NCI-H2227 (cell line): ENCODE measurements at regions not wholly inside any gene's neighbourhood (a gene's known extent, or its start where the extent isn't known, plus 50 kb on each side); places are given as distances from the start of the nearest gene placed in this dataset.
"Not testable (repeated sequence)": the region's sequence is repeated elsewhere in the genome, so short reads cannot be mapped to it uniquely, and the experiment has no call there.

Experiments used
- DNase-seq: peaks from one replicate; lab custom pipeline; 2025; ENCODE audit not compliant: unreplicated experiment; lab: John Stamatoyannopoulos, UW

DNA sequence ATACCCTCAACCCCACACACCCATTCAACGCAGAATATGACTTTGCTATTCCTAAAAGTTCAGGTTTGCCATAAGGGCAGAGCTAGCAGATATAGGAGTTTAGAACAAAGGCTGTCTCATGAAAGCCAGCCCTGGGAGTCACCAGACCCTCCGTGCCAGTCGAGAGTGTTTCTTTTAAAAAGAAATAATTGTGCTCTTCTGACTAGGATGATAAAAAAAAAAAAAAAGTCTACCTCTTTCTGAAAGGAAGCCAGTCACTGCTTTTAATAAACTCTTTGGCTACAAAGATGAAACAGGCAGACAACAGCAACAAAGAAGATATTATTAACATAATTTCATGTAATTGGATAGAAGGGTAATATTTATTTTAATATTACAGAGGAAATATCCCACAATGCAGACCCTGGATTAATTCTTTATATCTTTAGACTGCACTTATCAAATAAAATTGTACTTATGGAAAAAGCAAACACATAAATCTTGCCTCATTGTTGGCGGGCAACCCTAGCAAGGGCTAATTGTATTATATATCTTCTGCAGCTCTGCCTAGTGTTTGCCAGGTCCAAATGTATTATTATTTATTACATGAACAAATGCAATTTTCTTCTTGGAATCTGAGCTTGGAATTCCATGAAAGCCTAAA, 277.5 kb upstream of the DYNLRB2 start:
- DNase-seq, result no peak

DNA sequence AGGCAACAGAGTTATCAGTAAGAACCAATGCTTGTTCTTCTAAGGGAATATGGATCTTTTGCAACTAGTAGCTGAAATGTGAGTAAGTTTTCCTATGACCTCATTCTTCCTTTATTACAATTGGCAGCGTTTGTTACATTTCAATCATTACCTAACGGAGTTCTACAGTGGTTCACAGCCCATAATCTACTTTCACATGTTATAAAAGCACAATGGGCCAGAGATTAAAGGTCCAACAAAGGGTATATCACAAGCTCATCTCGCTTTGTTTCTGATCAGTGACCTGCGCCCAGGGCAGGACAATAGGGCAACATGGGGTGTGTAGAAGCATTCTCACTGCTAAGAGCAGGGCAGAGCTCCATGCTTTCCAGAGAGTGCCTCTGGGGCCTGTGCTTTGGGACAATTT, 279.9 kb upstream of the DYNLRB2 start:
- no peak for DNase-seq

DNA sequence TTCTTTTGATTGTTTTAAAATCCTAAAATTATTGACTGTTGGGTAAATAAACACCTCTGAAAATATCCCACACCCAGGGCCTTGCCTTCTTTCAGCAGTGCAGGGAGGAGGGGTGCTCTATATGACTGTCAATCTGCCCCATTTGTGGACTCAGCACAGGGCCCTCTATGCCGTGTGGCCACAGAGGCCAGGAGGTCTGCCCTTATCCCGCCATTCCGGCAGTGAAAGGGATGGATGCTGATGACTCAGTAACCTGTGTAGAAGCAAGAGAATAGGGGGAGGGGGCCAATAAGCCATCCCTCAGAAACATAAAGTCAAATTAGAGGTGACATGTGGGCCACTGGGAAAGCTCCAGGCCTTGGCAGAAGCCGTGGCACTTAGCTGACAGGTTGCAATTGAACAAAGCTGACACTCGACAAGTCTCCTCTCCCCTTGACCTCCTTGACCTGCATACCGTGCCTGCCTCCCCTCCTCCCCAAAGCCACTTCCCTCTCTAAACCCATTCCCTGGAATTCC, 281.4 kb upstream of the DYNLRB2 start:
- no peak for DNase-seq

DNA sequence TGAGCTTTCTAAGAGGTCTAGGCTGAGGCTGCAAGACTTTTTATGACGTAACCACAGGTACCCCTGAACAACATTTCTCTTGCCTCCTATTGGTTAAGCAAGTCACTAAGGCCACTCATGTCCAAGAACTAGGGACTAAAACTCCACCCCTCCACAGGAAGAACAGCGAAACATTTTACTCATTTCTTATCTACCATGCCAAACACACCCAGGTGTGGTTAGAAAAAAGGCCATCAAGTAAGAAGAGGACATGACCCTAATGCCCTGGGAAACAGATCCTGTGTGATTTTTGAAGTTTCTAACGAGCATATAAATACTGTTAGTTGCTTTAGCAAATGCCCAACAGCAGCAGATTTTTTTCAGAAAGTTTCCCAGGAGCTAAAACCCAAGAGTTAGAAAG, 282.4 kb upstream of the DYNLRB2 start:
- DNase-seq, result no peak

DNA sequence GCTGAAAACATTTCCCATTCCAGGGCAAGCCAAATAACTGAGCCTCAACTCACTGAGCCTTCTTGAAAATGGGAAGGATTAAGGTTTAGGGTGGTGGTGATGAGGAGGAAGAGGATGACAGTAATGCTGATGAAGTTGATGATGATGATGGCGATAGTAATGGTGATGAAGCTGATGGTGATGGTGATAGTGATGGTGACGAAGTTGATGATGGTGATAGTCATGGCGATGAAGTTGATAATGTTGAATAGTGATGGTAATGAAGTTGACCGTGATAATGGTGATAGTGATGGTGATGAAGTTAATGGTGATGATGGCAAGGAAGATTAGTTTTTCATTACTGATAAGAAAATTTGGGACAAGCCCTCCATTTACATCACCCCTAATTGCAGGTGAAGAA, 285.8 kb upstream of the DYNLRB2 start:
- no peak for DNase-seq

DNA sequence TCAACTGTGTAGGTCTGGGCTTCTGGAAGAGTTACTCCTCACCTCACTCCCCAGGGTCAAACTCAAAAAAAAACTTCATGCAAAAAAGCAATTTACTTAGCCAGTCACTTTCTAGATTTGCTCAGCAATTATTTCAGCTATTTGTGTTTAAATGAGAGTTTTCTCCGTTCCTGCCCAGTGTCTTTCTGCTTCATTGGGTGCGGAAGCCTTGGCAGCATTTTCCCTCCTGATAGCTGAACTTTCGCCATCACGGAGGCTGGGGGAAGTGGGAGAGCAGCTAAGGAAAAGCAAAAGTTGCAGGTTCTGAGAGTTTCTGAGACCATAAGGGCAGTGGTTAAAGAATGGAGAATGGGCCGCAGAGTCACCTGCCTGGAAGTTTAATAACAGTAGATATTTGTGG, 287.1 kb upstream of the DYNLRB2 start:
- DNase-seq, result no peak

DNA sequence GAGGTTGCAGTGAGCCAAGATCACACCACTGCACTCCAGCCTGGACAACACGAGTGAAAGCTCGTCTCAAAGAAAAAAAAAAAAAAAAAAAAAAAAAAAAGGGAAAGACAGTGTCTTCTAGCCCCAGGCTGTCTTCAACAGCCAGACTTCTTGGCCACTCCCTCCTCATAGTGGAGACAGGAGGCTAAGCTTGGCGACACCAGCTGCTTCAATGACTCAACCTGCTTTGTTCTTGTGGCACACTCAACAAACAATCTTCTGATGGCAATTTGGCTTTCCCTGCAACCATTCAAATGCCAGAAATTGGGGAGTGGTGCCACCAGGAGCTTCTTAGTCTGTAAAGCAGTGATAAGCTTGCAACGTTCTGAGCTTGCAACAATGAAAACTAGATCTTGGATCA, 290.4 kb upstream of the DYNLRB2 start:
- DNase-seq, result no peak

DNA sequence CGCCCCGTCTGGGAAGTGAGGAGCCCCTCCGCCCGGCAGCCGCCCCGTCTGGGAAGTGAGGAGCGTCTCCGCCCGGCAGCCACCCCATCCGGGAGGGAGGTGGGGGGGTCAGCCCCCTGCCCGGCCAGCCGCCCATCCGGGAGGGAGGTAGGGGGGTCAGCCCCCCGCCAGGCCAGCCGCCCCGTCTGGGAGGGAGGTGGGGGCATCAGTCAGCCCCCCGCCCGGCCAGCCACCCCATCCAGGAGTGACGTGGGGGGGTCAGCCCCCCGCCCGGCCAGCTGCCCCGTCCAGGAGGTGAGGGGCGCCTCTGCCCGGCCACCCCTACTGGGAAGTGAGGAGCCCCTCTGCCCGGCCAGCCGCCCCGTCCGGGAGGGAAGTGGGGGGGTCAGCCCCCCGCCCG, 297.5 kb upstream of the DYNLRB2 start:
- DNase-seq, result not testable (repeated sequence)

DNA sequence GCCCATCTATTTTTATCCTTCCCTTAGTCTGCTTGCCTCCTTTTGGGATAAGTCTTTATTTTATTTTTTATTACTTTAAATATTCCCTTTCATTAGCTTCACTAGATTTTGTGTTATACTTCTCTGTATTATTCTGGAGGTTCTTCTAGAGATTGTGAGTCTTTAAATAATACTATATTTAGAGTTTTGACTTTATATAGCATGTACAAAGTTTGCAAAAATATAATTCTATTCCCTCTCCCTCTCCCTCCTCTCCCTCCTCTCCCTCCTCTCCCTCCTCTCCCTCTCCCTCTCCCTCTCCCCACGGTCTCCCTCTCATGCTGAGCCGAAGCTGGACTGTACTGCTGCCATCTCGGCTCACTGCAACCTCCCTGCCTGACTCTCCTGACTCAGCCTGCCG, 298.5 kb upstream of the DYNLRB2 start:
- DNase-seq, result not testable (repeated sequence)

DNA sequence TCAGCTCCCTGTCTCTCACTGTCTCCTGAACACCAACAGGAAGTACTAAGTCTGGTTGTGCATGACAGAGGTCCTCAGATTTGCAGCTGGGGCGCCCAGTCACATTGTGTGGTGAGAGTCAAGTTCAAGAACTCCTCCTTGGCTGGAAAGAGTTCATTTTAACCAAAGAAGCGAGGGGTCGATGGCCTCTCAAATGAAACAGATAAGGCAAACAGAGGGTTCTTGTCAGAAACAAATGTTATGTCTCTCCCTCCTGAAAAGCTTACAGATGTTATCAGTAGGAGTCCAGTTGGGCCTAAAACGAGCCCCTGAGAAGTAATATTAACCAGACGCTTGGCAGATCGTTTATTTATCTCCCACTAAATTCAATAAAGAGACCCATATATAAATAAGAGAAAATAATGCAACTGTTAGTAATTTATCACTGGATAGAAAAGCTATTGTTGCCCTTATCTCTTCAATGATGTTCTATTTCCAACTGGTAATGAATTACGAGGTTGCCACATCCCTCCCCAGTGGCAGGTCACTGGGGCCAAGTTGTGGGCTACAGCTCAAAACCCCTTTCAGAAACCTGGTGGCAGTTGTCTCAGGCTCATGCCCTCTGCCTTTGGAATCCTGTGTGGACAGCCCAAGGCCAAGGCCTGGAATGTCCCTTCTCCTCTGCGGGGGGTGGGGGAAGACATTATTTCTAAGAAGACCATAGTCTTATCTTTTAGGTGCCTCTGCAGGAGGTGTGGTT, 307.5 kb upstream of the DYNLRB2 start:
- no peak for DNase-seq

DNA sequence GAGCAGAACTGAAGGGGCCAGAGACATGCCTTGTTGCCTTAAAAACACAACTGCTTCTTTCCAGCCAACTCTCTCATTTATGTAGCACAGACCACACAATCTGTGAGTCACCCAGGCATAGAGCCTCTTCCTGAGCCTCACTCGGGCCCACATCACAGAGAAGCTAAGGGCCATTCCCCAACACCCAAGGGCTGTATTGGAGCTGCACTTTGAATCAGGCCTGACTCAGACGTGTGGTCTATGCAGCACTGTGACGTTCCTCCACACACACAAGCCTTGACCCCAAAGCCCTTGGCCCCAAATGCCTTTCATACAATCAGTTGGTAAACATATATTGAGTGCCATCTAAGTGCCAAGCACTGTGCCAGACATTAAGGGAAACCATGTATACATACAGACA, 308.9 kb upstream of the DYNLRB2 start:
- DNase-seq, result no peak

DNA sequence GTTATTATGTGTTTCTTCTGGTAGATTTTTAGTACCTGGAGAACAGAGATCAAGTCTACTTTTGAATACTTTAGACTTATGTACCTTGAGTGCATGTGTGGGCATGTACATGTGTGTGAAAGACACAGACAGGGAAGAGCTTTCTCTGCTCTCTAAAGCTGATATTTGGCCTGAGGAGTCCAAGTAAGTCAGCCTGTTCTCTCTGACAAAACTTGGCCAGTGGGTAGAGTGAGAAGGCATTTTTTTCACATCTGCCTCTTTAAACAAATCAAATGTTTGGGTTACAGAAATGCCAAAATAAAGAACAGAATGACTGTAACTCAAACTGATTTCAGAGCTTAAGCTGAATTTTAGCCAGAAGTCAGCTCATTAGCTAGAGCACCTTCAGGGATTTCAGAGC, 309.7 kb upstream of the DYNLRB2 start:
- no peak for DNase-seq

DNA sequence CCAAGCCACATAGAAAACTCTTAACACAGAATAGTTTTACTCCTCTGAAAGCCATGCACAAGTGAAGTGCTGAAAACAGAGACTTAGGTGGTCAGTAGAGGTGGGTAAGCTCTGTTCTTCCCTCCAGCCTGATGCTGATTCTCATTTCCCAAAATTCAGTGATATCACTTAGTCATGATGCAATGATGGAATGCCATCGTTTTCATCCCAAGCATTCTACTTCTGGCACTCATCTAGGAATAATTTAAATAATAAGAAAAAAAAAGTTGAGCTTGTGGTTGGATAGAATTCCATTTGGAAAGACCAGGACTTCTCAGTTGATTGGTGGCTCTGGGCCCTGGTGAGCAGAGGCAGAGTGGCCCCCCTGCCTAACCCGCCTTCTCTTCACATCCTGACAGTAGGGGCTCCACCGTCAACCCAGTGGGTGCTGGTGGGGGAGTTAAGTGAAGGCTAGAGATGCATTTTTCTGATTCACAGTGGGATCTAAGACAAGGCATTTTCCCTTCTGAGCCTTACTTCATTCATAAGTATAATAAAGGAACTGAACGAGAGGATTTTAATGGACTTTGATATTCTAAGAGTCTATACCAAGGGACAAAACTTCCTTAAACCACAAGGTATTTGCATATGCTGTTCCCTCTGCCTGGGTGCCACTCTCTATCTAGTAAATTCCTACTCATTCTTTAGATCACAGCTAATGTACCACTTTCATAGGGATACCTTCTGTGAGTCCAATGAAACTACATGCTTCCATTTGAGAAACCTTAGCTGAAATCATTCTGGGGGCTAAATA, 310.3 kb upstream of the DYNLRB2 start:
- no peak for DNase-seq

DNA sequence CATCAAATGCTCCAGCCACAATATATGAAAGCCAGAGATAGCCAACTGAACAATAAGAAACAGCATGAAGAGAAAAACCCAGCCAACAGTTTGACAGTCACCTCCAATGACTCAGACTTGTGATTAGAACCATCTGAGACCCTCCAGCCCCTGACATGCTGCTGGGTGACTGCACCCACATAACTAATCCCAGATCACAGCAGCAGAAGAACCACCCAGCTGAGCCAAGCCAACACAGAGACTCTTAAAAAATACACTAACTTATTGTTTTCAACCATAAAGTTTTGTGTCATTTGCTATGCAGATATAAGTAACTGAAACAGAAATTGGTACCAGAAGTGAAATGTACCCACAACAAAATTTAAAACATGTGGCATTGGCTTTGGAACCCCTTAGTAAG, 314.3 kb upstream of the DYNLRB2 start:
- DNase-seq, result no peak

DNA sequence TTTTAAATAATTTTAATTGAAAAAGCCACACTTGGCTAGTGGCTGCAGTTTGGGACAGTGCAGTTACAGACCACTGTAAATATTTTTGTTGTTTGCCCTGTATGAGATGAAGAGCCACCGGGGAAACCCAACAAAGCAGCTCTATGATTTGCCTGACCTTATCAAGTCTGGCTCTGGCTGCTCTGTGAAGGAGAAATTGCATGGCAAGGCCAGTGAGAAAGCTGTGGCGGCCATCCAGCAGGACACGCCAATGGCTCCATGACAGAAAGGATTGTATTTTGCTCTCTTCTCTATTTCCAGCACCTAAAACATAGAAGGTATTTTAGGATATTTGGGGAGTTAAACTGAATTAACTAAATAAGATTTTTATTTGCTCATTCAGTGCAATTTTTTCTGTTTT, 330.0 kb upstream of the DYNLRB2 start:
- DNase-seq, result no peak

DNA sequence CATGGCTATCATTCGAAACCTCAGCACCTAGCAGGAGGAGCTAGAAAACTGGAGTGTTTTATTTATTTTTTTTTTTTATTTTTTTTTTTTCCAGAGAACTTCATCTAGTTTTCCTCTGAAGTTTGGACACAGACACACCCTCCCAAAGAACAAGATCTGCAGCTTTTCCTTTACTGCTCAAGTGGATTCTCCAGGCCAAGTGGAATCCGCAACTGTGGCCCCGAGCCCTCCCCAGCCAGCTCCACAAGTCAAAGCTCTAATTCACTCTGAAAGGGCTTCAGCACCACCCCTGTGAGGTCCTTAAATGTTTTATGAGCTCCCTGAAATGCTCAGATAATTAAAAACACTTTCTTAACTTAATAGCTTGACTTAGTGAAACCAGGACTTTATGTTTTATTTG, 332.1 kb upstream of the DYNLRB2 start:
- no peak for DNase-seq

DNA sequence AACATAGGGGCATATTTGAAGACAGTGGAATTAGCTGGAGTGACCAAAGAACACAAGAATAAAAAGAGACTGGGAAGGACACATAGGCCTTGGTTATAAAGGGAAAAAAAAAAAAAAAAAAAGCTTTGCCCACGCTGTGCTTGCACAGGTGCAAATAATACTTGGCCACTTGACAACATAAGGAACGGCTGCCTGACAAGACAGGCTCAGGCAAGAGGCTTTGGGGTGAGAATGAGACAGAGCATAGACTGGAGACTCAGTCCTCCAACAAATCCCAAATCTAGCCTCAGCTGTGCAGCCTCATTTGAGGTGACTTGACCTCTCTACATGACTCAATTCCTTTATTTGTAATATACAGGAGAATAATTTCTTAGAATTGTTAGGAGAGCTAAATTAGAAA, 332.8 kb upstream of the DYNLRB2 start:
- no peak for DNase-seq

DNA sequence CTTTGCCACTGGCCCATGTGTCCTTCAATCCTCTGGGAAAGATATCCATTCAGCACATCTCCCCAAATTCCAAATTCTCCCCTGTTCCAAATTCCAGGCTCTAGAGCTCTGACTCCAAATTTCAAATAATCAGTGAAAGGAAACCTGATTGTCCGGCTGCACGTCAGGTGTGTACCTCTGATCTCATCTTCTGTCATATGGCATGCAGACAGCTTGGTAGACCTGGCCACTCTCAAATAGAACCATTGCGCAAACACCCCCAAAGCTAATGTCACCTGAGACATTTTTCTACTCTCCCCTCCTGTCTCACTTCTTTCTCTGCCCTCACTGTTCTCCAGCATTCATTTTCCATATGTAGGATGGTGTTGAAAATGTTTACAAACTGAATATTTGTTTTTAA, 337.0 kb upstream of the DYNLRB2 start:
- DNase-seq, result no peak

DNA sequence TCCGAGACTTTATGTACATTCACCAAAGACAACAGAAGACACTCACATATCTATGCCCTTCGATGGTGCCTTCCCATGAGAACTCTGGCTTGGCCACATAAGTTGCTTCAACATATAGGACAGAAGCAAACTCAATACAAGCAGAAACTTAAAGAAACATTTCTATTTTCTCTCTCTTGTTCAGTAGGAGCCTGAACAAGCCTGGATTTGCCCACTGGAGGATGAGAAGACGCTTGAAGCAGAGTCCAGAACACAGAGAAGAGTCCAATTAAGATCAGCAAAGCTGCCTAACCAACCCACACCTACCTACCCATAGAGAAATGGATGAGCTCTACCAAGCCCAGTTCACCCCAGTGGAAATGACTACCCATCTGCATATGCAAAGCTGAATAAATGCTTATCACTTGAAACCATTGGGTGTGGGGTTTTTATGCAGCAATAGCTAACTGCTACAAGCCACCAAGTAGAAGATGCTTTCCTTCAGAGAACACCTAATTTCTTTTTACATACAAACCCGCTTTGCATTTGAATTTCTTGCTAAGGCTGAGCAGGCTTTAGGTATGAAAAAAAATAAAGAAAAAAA, 337.9 kb upstream of the DYNLRB2 start:
- no peak for DNase-seq

DNA sequence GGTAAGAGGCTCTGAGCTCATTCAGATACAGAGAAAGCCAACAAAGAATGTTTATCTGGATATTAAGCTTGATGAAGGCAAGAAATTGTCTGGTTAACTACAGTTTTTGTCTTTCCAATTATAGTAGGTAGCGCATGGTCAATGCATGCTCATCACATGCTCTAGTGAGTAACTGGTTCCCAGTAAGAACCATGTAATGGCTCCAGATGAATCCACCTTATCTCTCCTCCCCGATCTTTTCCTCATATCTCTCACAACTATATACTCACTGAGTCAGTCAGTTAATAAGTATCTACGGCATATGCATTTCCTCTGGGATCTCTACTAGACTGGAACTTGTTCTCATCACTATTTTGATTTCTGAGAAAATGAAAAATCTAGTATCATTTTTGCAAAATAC, 340.7 kb upstream of the DYNLRB2 start:
- DNase-seq, result no peak

DNA sequence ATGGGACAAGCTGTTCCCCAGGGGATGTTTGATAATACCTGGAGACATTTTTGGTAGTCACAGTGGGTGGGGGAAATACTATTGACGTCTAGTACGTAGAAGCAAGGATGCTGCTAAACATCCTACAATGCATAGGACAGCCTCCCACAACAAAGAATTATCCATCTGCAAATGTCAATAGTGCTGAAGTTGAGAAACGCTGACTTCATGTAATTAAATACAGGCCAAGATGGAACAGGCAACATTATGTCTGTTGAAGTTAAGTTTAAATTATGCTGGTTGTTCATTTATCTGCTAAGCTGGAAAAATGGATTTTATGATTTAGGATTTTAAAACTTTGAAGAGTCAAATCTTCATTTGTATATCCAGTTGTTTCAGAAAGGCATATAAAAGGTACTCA, 341.2 kb upstream of the DYNLRB2 start:
- DNase-seq, result no peak
